ENCODE measurements at regions not wholly inside any gene's neighbourhood (a gene's known extent, or its start where the extent isn't known, plus 50 kb on each side); places are given as distances from the start of the nearest gene placed in this dataset.

DNA sequence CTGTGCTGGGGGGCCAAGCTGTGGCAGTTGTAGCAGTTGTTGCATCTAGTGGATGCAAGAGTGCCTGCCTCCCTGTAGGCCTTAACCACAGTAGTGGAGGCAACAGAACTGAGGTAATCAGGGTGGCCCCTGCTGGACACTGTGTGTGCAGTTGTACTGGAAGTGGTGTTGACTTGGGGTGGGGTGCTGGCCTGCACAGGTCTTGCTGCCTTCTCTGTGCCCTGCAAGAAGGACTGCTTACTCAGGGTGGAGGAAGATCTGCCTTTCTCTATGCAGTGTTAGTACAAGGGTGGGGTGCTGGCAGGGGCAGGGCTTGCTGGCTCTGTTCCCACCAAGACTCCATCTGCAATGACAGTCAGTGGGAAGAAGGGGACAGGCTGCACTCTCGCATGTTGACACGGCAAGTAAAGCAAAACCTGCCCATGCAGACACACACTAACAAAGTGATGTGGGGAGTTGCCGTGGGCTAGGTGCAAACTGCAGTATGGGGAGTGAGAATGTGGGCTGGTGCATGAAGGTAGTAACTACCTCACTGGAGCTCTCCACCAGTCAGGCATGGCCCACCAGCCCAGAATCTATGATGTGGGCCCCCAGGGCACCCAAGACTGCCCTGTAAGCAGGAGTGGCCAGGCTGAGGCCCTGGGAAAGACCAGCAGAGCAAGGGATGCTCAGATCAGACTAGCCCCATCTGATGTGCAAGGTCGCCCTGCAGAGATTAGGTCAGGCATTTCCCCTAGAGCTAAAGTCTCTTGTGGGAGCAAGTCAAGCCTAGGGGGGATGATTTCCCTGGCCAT is 594.9 kb downstream of the TECRL start:
- DNase-seq (ENCODE audit: low read depth in 2 of 2): no peak

DNA sequence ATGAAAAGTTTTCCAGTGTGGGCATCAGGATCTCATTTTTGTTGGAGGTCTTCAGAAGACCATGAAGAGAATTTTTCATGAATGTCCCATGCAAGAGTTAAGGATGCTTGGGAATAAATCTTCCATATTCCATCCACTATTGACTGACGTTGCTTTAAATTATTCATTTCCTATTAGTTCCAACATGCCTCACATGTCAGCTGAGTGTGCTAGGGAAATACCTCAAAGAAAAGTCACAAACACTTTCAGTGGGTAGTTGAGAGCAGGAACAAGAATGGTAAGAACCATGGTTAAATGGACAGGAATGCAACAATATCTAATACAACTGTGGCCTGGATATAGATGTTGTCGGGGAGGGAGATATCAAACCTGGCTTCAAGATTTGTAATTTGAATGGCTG is 610.1 kb downstream of the TECRL start:
- no peak for DNase-seq (ENCODE audit: low read depth in 2 of 2)

DNA sequence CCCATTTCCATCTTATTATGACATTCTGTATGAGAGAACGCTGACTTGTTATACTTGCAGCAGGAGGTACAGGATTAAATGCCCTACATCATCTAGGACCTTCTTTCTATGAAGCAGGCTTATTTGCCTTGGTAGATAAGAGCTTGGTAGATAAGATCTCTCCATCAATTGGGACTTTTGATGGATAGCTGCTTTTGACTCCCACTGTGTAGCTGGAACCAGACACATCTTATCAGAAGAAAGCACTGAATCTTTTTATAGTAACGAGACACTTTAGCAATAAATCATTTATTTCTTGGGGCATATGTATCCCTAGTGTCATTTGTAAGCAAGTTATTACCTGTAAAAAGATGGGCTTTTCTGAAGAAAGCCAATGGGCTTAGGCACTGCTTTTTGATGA is 613.9 kb downstream of the TECRL start:
- no peak for DNase-seq (ENCODE audit: low read depth in 2 of 2)

DNA sequence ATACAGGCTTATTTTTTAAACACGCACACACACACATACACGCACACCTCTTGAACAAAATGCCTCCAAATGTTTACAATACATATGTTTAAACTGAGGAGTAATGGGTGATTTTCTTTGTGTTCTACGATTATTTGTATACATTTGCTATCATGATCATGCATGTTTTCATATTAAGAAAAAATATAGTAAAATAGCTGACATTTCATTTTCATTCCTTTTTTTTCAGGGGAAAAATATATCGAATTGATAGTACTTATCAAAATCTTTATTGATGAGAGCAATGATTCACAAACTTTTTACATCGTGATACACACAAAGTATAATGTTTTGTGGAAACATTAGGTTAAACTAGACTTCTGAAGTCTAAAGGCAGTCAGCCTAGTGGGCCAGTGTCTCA is 618.9 kb downstream of the TECRL start:
- DNase-seq (ENCODE audit: low read depth in 2 of 2): no peak

DNA sequence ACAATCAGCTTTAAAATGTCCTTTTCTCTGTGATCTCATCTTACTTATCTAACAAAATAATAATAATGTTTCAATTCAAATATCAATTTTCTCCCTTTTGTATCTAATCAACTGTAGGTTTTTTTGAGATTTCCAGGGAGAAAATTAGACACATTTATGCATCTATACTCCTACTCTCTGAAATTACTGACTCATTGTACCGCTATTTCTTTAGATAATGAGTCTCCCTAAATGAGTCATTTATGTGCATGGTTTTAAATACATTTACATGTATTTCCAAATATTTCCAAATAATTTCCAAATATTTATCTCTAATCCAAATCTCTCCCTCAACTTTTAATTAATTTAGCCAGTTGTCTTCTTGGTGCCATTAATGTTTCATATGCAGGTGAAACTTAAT is 621.0 kb downstream of the TECRL start:
- no peak for DNase-seq (ENCODE audit: low read depth in 2 of 2)

DNA sequence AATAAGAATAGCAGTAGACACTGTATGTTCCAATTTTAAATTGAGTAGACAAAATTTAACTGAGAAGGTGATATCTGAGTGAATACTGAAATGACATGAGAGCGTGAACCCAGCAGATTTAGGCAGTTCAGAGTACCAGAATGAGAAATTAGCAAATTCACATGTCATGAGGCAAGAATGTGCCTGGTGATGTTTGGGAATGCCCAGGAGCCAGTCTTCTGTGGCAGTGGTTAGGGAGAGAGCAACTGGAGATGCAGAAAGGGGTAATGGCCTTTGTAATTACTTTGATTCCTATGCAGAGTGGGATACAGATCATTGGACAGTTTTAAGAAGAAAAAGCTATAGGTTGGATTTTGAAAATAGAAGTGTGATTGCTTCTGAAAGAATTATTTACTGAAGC is 621.9 kb downstream of the TECRL start:
- no peak for DNase-seq (ENCODE audit: low read depth in 2 of 2)

DNA sequence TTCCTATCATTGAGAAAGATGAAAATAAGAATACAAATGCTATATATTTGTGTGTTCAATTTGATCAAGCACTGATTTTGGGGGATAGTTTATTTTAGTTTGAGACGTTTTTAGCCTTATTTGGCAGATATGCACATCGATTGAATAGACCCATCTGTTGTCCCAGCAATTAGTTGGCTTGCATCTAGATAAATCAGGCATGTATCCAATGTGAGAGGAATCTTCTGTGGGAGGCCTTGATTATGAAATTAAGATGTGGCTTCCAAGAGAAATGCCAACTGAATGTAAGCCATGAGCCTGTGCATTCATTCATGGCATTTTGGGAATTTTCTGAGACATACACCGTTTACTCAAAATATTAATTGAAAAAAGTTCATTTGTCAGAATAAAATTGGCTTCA is 623.1 kb downstream of the TECRL start:
- DNase-seq (ENCODE audit: low read depth in 2 of 2): no peak

DNA sequence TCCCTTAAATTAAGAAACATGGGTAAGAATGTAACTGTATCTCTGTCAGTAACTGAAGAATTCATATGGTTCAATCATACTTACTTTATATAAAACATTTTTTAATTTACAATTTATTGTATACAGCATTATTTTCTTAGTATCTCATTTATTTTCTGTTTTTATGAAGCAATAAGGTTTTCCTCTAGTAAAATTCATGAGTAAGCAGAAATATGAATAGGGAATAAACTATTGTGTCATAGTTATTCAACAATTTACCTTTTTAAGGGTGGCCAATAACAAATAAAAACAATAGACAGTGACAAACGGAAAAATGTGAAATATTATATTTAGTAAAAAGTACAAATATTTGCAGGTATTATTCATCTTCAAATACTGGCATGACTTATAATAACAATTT is 624.4 kb downstream of the TECRL start:
- DNase-seq (ENCODE audit: low read depth in 2 of 2): no peak

DNA sequence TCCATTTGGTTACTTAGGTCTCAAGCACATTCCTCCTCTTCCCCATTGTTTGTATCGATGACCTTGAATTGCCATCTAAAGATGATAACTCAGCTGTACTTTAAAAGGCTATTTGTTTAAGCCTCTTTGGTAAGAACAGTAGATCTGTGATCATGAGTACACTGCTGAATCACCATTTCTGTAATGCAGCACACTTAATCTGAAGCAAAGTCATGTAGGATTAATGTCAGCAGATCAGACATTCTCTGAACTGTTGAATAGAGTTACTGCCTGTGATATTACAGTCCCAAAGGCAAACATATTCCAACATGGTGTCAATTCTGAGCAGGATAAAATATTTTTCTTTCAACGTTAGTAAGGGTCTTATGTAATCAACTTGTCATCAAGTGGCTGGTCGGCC is 631.6 kb downstream of the TECRL start:
- DNase-seq (ENCODE audit: low read depth in 2 of 2): no peak

DNA sequence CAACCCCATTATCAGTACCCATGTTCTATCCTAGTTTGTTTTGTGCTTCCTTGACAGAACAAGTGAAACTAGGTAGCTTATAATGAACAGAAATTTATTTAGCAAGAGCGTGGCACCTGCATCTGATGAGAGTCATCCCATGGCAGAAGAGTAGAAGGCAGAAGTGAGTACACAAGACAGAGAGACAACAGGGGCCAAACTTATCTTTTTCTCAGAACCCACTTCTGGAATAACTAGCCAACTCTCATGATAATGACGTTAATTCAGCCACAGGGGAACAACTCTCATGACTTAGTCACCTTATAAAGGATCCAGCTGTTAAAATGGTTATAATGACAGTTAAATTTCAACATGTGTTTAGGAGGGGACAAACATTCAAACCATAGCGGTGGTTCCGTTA is 644.9 kb downstream of the TECRL start:
- DNase-seq (ENCODE audit: low read depth in 2 of 2): no peak

DNA sequence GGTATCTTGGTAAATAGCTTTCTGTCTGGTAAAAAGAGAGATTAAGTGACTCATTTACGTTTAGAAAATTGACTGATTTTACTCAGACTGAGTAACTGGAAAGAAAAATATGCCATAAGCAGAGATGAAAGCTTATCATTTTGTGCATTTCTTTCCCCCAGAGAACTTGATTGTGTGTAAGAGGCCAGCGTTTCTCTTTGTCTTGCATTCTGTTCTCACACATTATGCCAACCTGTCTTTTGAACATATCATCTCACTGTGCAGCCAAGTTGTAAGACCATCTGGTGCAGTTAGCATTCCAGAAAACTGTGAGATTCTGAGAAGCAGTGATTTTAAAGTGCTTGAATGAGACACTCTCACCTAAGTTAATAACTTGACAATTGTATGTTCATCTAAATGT is 651.3 kb downstream of the TECRL start:
- no peak for DNase-seq (ENCODE audit: low read depth in 2 of 2)

DNA sequence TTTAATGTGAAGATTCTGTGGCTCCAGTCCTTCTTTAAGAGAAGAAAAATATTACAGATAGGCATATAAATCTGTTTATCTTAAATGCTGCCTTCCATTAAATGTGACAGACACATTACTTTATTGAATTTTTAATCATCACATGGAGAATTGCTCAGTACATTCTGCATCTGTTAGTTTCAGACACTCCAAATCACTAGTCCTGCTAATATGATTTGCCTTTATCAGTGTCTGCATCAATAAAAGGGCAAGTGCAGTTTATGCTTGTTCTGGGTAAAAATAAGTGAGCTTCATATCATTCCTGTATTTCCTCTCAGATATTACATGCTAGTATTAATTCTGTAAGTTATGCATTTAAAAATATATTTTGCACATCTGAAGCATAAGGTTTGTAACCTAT is 666.4 kb downstream of the TECRL start:
- DNase-seq (ENCODE audit: low read depth in 2 of 2): no peak

DNA sequence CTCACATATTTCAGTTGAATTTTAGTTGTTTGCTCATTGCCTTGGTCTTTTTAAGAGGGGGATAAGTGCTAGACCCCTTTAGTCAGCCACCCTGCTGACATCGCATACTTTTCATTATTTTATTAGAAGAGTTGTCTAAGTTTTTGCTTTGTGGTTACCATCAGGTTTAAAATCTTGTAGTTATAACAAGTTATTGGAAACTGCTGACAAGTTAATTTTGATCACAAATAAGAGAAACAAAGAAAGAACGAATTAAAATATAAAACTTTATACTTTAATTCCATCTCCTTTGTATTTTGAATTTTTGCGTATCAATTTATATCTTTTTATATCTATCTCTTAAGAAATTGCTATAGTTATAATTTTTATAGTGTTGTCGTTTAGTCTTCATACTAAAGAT is 679.7 kb downstream of the TECRL start:
- DNase-seq (ENCODE audit: low read depth in 2 of 2): no peak

DNA sequence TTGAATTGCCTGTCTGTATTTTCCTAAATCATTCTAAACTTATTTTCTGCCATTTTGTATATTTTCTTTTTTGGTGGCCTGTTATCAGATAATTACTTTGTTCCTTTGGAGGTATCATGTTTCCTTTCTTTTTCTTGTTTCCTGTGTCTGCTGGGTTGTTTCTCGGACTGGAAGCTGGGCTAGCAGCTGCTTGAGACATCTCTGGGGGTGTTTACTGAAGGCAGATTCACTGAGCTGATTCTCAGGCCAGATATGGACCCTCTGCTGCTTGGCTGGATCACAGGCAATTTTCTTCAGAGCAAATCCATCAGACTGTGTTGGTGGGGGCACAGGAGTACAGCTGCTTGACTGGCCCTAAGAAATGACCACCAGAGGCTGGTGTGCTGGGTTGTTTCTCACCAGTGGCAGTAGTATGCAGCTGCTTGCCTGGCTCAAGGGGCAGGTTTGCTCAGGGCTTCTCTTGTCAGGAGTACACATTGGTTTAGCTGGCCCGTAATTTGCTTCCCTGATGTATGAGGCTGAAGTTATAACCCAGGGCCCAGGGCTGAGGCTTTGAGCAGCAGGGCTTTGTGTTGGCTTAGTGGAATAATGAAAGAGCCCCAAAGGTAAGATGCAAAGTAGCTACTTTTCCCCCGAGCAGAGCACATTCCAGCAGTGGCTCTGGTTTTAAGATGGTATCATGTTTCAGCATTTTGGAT is 680.6 kb downstream of the TECRL start:
- no peak for DNase-seq (ENCODE audit: low read depth in 2 of 2)

DNA sequence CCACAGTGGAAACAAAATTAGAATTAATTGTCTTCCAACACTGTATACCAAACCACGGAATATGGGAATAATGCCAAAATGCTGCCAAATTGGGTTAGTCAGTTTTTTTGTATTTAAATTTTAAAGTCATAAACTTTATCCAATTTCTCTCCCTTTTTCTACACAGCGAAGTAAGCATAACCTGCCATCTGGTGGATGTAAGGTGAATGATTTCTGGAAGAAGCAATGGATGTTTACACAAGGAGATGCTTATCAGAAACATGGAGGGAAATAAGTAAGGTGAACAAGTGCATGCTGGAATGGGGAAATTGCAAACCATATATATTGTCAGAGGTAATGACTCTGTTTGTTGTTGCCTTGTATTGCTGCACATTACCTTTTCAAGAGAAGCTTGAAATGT is 691.9 kb downstream of the TECRL start:
- no peak for DNase-seq (ENCODE audit: low read depth in 2 of 2)

DNA sequence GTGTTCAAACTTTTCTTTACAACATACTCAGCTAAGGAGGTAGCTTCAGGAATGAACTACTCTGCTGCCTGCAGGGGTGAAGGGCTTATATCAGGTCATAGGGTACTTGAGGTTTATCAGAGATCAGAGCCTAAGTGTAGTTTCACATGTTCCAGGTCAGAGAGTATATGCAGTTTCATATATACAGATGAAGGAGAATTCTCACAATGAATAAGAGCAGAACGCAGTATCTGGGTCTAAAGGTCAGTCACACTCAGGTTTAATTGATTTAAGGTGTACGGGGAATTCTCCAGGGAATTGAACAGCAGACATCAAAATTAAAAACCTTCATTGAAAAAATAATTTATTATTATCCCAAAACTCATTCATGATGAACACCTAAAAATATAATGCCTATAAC is 700.6 kb downstream of the TECRL start:
- no peak for DNase-seq (ENCODE audit: low read depth in 2 of 2)

DNA sequence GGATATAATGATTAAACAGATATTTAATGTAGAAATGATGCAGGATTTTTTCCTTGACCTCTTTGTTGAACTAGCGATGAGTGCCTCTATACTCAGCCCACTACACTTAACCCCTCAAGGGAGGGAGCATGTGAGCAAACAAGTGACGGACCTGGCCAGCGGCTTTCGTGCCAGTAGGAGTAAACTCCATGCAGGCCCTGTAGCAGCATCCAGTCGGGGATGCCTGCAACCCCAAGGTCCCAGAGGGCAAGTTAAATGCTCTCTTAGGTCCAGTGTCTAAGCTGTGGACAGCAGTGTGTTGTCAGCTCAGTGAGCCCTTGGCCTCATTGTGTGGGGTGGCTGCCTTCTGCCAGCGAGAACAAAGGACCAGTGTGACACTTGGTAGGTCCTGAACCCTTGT is 708.7 kb downstream of the TECRL start:
- DNase-seq (ENCODE audit: low read depth in 2 of 2): no peak

DNA sequence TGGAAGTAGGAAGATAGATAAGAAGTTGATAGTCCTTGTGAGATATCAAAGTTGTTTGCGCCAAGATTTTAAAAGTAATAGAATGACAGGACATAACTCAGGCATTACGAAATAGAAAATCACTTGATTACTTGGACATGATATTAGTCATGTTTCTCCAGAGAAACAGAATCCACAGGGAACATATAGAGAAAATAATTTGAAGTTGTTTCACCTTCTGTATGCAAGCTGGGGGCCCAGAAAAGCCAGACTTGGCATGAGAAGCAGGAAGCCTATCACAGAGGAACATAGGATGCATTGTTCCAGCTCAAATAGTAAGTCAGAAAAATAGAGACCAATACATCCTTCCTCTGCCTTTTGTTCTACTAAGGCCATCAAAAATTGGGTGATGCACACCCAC is 715.9 kb downstream of the TECRL start:
- DNase-seq (ENCODE audit: low read depth in 2 of 2): no peak

DNA sequence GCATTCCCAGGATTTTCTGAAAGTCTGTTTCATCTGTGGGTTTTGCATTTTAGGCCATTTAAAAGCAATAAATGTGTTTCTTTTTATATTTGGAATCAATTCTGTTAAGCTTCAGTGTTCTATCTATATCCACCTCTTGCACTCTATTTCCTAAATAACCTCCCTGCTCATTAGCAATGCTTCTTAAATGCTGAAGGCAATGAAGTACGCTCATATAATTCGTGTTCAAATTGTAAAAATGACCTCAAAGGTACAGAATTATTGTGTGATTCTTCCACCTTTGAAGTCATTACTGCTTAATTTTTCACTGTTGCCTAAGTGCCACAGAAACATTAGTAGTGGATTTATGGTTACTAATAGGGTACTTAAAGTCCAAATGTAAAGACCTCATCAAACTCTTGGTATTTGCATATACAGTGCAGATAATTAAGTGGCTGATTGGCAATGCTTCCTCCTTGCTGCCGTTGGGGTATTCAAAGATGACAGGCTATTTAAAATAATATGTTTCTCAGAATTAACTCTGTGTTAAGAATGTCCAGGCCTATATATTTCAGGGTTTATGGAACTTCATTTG is 730.8 kb downstream of the TECRL start:
- DNase-seq (ENCODE audit: low read depth in 2 of 2): no peak

DNA sequence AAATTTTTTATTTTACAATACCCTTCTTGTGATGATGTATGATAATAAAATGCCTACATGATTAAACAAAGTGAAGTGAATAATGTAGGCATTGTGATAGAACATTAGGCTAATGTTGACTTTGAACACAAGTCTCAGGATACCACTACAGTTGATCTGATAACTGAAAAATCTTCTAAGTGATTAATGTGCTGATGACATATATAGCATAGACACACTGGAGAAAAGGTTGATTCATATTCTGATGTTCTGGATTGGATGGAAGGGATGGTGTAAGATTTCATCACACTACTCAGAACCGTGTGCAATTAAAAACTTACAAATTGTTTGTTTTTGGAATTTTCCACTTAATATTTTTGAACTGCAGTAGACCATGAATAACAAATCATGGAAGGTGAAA is 738.5 kb downstream of the TECRL start:
- no peak for DNase-seq (ENCODE audit: low read depth in 2 of 2)

DNA sequence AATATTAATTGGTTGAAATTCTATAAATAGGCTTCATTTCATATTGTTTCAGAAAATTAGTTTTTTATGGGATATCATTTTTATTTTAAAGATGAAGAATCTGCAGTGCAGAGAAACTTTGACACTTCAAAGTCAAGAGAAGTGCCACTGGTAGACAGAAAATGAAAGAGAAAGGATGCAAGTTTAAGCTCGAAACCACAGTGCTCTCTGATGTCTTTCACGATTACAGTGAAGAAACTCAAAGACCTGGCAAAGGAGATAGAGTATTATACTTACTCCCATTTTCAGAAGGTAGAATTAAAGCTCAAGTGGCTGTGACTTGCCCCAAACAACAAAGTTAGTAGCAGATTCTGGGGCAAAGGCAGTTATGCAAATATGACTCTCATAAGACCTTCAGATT is 745.4 kb downstream of the TECRL start:
- DNase-seq (ENCODE audit: low read depth in 2 of 2): no peak

DNA sequence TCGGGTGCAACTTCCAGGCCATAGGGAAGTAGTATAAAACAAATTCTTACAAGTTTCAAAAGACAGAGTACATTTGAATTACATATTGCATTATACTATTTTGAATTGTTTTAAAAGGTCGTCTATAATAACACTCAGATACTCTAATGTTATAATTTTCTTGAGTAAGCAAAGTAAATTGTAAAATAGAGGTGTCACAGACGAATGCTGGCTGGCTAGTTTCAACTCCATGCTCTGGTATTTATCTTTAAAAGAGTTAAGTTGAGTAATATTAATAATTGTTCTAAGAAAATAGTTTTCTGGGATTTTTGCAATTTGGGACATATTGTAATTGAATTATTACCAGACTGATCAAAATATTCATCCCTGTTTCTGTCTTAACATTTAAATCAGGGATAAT is 764.9 kb downstream of the TECRL start:
- no peak for DNase-seq (ENCODE audit: low read depth in 2 of 2)

DNA sequence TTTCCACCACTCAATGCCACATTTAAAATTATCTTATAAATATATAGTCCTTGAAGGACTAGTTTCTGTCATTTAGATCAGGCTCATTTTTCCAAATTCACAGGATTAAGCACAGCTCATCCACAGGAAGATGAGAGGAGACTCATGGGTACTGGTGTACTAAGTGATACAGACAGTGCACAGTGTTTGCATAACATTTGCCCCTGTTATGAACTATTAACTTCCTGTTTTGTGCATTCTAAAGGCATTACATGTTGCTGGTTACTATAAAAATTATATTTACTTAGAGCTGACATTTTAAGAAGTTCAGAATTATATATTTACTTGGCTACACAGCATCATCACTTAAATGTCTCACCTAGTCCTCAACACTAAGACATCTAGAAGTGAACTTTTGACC is 772.0 kb downstream of the TECRL start:
- DNase-seq (ENCODE audit: low read depth in 2 of 2): no peak
